Peyer's patch (tissue), 4 donors: ENCODE measurements at regions not wholly inside any gene's neighbourhood (a gene's known extent, or its start where the extent isn't known, plus 50 kb on each side); places are given as distances from the start of the nearest gene placed in this dataset.

Experiments
- DNase-seq, 3 donors: peaks; one replicate each; pipeline ENCODE4 v3.0.0-alpha.2; 2017 to 2019
- H3K27ac ChIP-seq, 4 donors: fragments of 200-600 bp; sonication (generic); one replicate each; pipeline ENCODE4 v1.5.1; 2016 to 2019
- H3K27me3 ChIP-seq, 2 donors: fragments of 200-600 bp; sonication (generic); one replicate each; pipeline ENCODE4 v1.5.1; 2019
- H3K36me3 ChIP-seq, 3 donors: fragments of 200-600 bp; sonication (generic); one replicate each; pipeline ENCODE4 v1.5.1; 2016 to 2019
- H3K4me1 ChIP-seq, 4 donors: fragments of 200-600 bp; sonication (generic); one replicate each; pipeline ENCODE4 v1.5.1; 2016 to 2019
- H3K4me3 ChIP-seq, 4 donors: fragments of 200-600 bp; sonication (generic); 1 replicate in 3 of 4; 2 replicates in 1 of 4; pipeline ENCODE4 v1.5.1; 2016 to 2019; ENCODE audit warnings: mild to moderate bottlenecking in 1 of 4
- H3K9me3 ChIP-seq, 4 donors: fragments of 200-600 bp; sonication (generic); one replicate each; pipeline ENCODE4 v1.5.1; 2016 to 2019; ENCODE audit warnings: mild to moderate bottlenecking in 1 of 4
- CTCF ChIP-seq, 6 experiments: fragments of 450-650 bp in 4 of 6; fragments of 200-600 bp in 2 of 6; sonication (generic) in 1 of 6; IDR thresholded peaks; one replicate each; pipeline ENCODE4 v1.5.1; 2017 to 2019; ENCODE audit warnings: antibody characterized with exemption in 6 of 6, mild to moderate bottlenecking in 3 of 6, moderate library complexity in 1 of 6
- POLR2A ChIP-seq, 2 donors: fragments of 450-650 bp; IDR thresholded peaks; one replicate each; pipeline ENCODE4 v1.5.1; 2017; ENCODE audit warnings: antibody characterized with exemption in 2 of 2, mild to moderate bottlenecking in 2 of 2, moderate library complexity in 2 of 2

DNA sequence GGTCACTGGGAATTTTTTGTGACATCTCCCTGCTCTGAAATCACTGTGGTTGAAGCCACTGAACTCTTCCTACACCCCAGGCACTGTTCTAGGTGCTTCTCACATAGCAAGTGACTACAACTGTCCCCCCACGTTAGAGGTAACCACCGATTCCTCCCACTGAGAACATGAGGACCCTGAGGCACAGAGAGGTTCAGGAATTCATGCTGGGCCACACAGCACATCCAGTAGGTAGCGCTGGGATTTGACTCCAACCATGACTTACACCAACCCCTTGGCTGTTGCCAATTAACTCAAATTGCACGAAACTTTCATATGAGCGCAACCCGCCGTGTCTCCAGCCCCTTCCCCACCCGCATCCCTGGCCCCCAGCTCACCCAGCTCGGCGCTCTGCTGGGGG is 105.2 kb downstream of the RFLNA start:
- Histone ChIP-seq H3K4me3 (no peak overlapping the region), H3K4me1 (peaks cover 0 to 50% (median 0%) of the 10 kb centered on the region in 4 donors), H3K27me3 (no peaks in the 10 kb centered on the region), H3K27ac (peak overlapping the region in 1 of 4 donors; percentile 35), H3K9me3 (no peaks in the 10 kb centered on the region), H3K36me3 (peaks cover 0 to 39% (median 0%) of the 10 kb centered on the region in 3 donors)
- TF ChIP-seq CTCF (IDR thresholded peaks at IDR 0.05) (no peak), POLR2A (IDR thresholded peaks at IDR 0.05) (no peak)
- no peak for DNase-seq

DNA sequence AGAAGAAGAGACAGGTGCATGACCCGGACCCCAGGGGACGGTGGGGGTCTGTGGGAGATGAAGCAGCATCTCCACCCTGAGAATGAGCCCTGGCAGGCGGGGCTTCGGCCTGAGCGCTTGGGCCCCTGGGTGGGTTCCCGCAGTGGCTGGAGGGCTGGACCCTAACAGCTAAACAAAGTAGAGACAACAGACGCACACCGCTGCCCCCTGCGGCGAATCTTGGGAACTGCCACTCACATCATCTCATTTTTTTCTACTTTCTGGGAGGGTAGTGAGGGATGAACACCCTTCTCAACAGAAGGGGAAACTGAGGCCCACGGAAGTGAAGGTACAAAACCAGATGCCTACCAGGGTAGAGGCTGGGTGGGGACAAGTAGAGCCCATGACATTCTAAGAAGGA is 104.7 kb downstream of the RFLNA start:
- DNase-seq, result peak in 2 of 3 donors; percentile 61 to 65
- peaks cover 0 to 52% (median 0%) of the 10 kb centered on the region in 4 donors for H3K4me1 ChIP-seq
- no peaks in the 10 kb centered on the region for H3K27me3 ChIP-seq
- no peak overlapping the region for H3K4me3 ChIP-seq
- H3K9me3 ChIP-seq, result no peaks in the 10 kb centered on the region
- TF ChIP-seq POLR2A (IDR thresholded peaks at IDR 0.05) (no peak), CTCF (IDR thresholded peaks at IDR 0.05) (peak in 5 of 6 experiments; percentile 41 to 66 (median 60))
- peak overlapping the region in 3 of 4 donors; percentile 32 to 53 (median 35) for H3K27ac ChIP-seq
- peaks cover 0 to 44% (median 0%) of the 10 kb centered on the region in 3 donors for H3K36me3 ChIP-seq

DNA sequence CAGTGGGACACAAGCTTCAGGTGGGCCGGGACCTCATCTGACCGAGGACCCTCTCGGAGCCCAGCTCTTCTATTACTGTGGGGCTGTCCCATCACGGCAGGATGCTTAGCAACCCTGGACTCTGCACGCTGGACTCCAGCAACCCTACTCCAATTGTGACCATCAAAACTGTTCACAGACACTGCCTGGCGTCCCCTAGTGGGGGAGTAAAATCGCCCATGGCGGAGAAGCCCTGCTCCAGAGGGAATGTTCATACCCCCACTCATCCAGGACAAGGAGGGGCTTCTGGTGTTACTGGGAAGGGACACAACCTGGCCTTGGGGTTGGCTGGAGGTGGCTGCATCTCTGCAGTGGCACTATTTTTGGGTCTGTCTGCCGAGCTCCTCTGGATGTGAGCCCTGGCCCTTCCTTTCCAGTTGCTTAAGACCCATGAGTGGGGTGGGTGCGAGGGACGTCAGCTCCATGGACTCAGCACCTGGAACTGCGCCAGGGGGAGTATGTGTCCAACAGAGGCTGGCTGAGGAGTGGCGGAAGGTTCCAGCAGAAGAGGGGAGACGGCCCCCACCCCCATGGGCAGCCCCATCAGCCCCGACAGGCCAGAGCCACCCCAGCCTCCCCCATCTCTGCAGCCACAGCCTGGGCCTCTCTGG is 103.8 kb downstream of the RFLNA start:
- no peaks in the 10 kb centered on the region for H3K27me3 ChIP-seq
- no peaks in the 10 kb centered on the region for H3K9me3 ChIP-seq
- DNase-seq, result peak in 1 of 3 donors; percentile 75
- no peak for TF ChIP-seq CTCF (IDR thresholded peaks at IDR 0.05)
- TF ChIP-seq POLR2A (IDR thresholded peaks at IDR 0.05), result no peak
- no peak overlapping the region for H3K4me3 ChIP-seq
- H3K36me3 ChIP-seq, result peaks cover 0 to 49% (median 0%) of the 10 kb centered on the region in 3 donors
- H3K4me1 ChIP-seq, result peaks cover 0 to 52% (median 2%) of the 10 kb centered on the region in 4 donors
- peak overlapping the region in 3 of 4 donors; percentile 32 to 53 (median 35) for H3K27ac ChIP-seq

- TF ChIP-seq POLR2A (IDR thresholded peaks at IDR 0.05), result no peak
- TF ChIP-seq CTCF (IDR thresholded peaks at IDR 0.05), result no peak
- Histone ChIP-seq H3K27ac (peak overlapping the region in 3 of 4 donors; percentile 8 to 47 (median 14)), H3K36me3 (peaks cover 0 to 49% (median 0%) of the 10 kb centered on the region in 3 donors), H3K9me3 (no peaks in the 10 kb centered on the region), H3K27me3 (no peaks in the 10 kb centered on the region), H3K4me1 (peaks cover 0 to 58% (median 8%) of the 10 kb centered on the region in 4 donors), H3K4me3 (no peak overlapping the region)
- DNase-seq, result peak in 2 of 3 donors; percentile 67 to 71
Measured at GRCh38 chr12:124397807-124398577, 103.1 kb downstream of the RFLNA start.

- H3K36me3 ChIP-seq, result peaks cover 0 to 45% (median 0%) of the 10 kb centered on the region in 3 donors
- peak overlapping the region in 2 of 4 donors; percentile 14 to 47 for H3K27ac ChIP-seq
- H3K9me3 ChIP-seq, result no peaks in the 10 kb centered on the region
- DNase-seq, result no peak
- no peak overlapping the region for H3K4me3 ChIP-seq
- H3K4me1 ChIP-seq, result peaks cover 2 to 65% (median 12%) of the 10 kb centered on the region in 4 donors
- H3K27me3 ChIP-seq, result no peaks in the 10 kb centered on the region
- no peak for TF ChIP-seq CTCF (IDR thresholded peaks at IDR 0.05)
- no peak for TF ChIP-seq POLR2A (IDR thresholded peaks at IDR 0.05)
Measured at GRCh38 chr12:124397399-124397679, 102.4 kb downstream of the RFLNA start.
